NCI-H2029 treated with DMSO at 0.1 percent for 48 hours (cell line): ENCODE measurements at regions not wholly inside any gene's neighbourhood (a gene's known extent, or its start where the extent isn't known, plus 50 kb on each side); places are given as distances from the start of the nearest gene placed in this dataset.

Experiments
- DNase-seq: peaks from one replicate; lab custom pipeline; 2025; lab: John Stamatoyannopoulos, UW

- DNase-seq = no peak
These were observed 452.8 kb downstream of the ENC1 start for GRCh38 chr5:74187757-74188156.

- no peak for DNase-seq
These were observed 453.9 kb downstream of the ENC1 start for GRCh38 chr5:74186356-74187315.

- no peak for DNase-seq
These were observed 454.9 kb downstream of the ENC1 start for GRCh38 chr5:74185599-74185998.

- no peak for DNase-seq
These were observed 455.9 kb downstream of the ENC1 start for GRCh38 chr5:74184649-74185048.

- DNase-seq = no peak
These were observed 457.5 kb downstream of the ENC1 start for GRCh38 chr5:74183041-74183440.

GRCh38 chr5:74182603-74183002 lies 457.9 kb downstream of the ENC1 start:
- no peak for DNase-seq

GRCh38 chr5:74179701-74180100 lies 460.8 kb downstream of the ENC1 start:
- no peak for DNase-seq

- no peak for DNase-seq
These were observed 461.3 kb downstream of the ENC1 start for GRCh38 chr5:74179179-74179578.

- DNase-seq = no peak
These were observed 462.6 kb downstream of the ENC1 start for GRCh38 chr5:74177961-74178360.

- no peak for DNase-seq
These were observed 466.2 kb downstream of the ENC1 start for GRCh38 chr5:74174366-74174765.

- DNase-seq = no peak
These were observed 466.9 kb downstream of the ENC1 start for GRCh38 chr5:74173665-74174064.

- no peak for DNase-seq
These were observed 467.3 kb downstream of the ENC1 start for GRCh38 chr5:74173241-74173640.

GRCh38 chr5:74169701-74170100 lies 470.8 kb downstream of the ENC1 start:
- no peak for DNase-seq

GRCh38 chr5:74167930-74168315 lies 472.6 kb downstream of the ENC1 start:
- DNase-seq = peak; percentile 33

- DNase-seq = no peak
These were observed 473.2 kb downstream of the ENC1 start for GRCh38 chr5:74167206-74167929.

GRCh38 chr5:74166064-74166463 lies 474.5 kb downstream of the ENC1 start:
- DNase-seq = no peak

GRCh38 chr5:74164725-74165235 lies 475.7 kb downstream of the ENC1 start:
- no peak for DNase-seq

GRCh38 chr5:74162524-74162923 lies 478.0 kb downstream of the ENC1 start:
- DNase-seq = no peak

GRCh38 chr5:74161170-74161569 lies 479.4 kb downstream of the ENC1 start:
- DNase-seq = no peak

- no peak for DNase-seq
These were observed 483.7 kb downstream of the ENC1 start for GRCh38 chr5:74156728-74157383.

GRCh38 chr5:74155501-74155900 lies 485.0 kb downstream of the ENC1 start:
- no peak for DNase-seq

GRCh38 chr5:74154526-74154925 lies 486.0 kb downstream of the ENC1 start:
- DNase-seq = no peak
